ENCODE measurements at regions not wholly inside any gene's neighbourhood (a gene's known extent, or its start where the extent isn't known, plus 50 kb on each side); places are given as distances from the start of the nearest gene placed in this dataset.

GRCh38 chr15:96538491-96538890 is 208.0 kb downstream of the NR2F2 start:
- DNase-seq, result no peak

GRCh38 chr15:96540283-96540682 is 209.8 kb downstream of the NR2F2 start:
- no peak for DNase-seq

- DNase-seq, result no peak
Measured at GRCh38 chr15:96542130-96542770, 211.8 kb downstream of the NR2F2 start.

GRCh38 chr15:96544162-96544756 is 213.8 kb downstream of the NR2F2 start:
- no peak for DNase-seq

GRCh38 chr15:96549136-96549535 is 218.6 kb downstream of the NR2F2 start:
- DNase-seq, result no peak

- DNase-seq, result no peak
Measured at GRCh38 chr15:96551196-96551595, 220.7 kb downstream of the NR2F2 start.

GRCh38 chr15:96551722-96552121 is 221.2 kb downstream of the NR2F2 start:
- no peak for DNase-seq

- no peak for DNase-seq
Measured at GRCh38 chr15:96553006-96553405, 222.5 kb downstream of the NR2F2 start.

GRCh38 chr15:96553451-96553850 is 223.0 kb downstream of the NR2F2 start:
- no peak for DNase-seq

GRCh38 chr15:96553931-96554330 is 223.4 kb downstream of the NR2F2 start:
- DNase-seq, result no peak

- no peak for DNase-seq
Measured at GRCh38 chr15:96554541-96554940, 224.0 kb downstream of the NR2F2 start.

- DNase-seq, result no peak
Measured at GRCh38 chr15:96559087-96559486, 228.6 kb downstream of the NR2F2 start.

GRCh38 chr15:96559631-96560030 is 229.1 kb downstream of the NR2F2 start:
- no peak for DNase-seq

- no peak for DNase-seq
Measured at GRCh38 chr15:96560246-96560895, 229.9 kb downstream of the NR2F2 start.

- DNase-seq, result no peak
Measured at GRCh38 chr15:96561593-96561992, 231.1 kb downstream of the NR2F2 start.

GRCh38 chr15:96564546-96564945 is 234.0 kb downstream of the NR2F2 start:
- no peak for DNase-seq

- no peak for DNase-seq
Measured at GRCh38 chr15:96565266-96565665, 234.8 kb downstream of the NR2F2 start.

GRCh38 chr15:96574782-96575181 is 244.3 kb downstream of the NR2F2 start:
- no peak for DNase-seq

GRCh38 chr15:96576596-96576995 is 246.1 kb downstream of the NR2F2 start:
- no peak for DNase-seq

GRCh38 chr15:96578393-96578792 is 247.9 kb downstream of the NR2F2 start:
- DNase-seq, result no peak

GRCh38 chr15:96581371-96581770 is 250.9 kb downstream of the NR2F2 start:
- DNase-seq, result no peak

GRCh38 chr15:96582473-96582872 is 252.0 kb downstream of the NR2F2 start:
- no peak for DNase-seq

GRCh38 chr15:96583671-96584070 is 253.2 kb downstream of the NR2F2 start:
- DNase-seq, result no peak
